ENCODE measurements at regions not wholly inside any gene's neighbourhood (a gene's known extent, or its start where the extent isn't known, plus 50 kb on each side); places are given as distances from the start of the nearest gene placed in this dataset.

DNA sequence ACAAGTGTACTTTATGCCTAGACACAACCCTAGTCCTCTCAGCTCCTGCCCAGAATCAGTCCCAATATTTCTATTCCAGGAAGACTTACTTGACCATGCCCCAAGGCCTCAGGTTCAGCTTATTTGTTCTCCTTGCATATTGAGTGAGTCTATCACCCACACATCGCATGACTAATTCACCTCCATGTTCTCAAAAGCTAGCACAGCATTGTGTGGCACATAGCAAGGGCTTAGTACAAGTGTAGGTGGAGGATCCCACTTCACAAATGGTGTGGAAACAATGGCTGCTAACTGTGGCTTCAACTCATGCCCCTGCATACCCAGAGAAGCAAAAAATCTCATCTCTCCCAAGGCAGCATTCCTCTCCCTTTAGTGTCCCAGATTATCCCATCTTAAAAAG is 602.6 kb upstream of the API5 start:
- DNase-seq, result no peak
- H3K9me3 ChIP-seq, result no peaks in the 10 kb centered on the region
- no peak overlapping the region for H3K4me3 ChIP-seq
- no peak for TF ChIP-seq POLR2A (IDR thresholded peaks at IDR 0.05)
- TF ChIP-seq, protein P1, sequence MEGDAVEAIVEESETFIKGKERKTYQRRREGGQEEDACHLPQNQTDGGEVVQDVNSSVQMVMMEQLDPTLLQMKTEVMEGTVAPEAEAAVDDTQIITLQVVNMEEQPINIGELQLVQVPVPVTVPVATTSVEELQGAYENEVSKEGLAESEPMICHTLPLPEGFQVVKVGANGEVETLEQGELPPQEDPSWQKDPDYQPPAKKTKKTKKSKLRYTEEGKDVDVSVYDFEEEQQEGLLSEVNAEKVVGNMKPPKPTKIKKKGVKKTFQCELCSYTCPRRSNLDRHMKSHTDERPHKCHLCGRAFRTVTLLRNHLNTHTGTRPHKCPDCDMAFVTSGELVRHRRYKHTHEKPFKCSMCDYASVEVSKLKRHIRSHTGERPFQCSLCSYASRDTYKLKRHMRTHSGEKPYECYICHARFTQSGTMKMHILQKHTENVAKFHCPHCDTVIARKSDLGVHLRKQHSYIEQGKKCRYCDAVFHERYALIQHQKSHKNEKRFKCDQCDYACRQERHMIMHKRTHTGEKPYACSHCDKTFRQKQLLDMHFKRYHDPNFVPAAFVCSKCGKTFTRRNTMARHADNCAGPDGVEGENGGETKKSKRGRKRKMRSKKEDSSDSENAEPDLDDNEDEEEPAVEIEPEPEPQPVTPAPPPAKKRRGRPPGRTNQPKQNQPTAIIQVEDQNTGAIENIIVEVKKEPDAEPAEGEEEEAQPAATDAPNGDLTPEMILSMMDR (IDR thresholded peaks at IDR 0.05), result no peak
- no peak for TF ChIP-seq POLR2AphosphoS5 (IDR thresholded peaks at IDR 0.05)
- no peak for TF ChIP-seq EP300 (IDR thresholded peaks at IDR 0.05; ENCODE audit: low read depth)
- no peaks in the 10 kb centered on the region for H3K4me1 ChIP-seq
- 95% methylated on average over 1 of the region's 1 CpG; no CpG with 5 or more reads in 1 of the 2 donors for WGBS, 2 donors (ENCODE audit: low coverage in 1 of 2)
- in situ Hi-C loops (cut with MboI; ENCODE audit: low pct_ligation_motif_present in 1 of 4, low pct_unique_long_range_greater_than_20kb in 1 of 4, low sequenced_read_pairs in 3 of 4) (no loop called here), intact Hi-C loops (cut with DNase I; ENCODE audit: low total_unique reads) (loop anchor here (5.0 kb wide), 1 partner anchor 723 kb away; no protein-coding TSS in a partner anchor)
- H3K27ac ChIP-seq, result no peak overlapping the region
- no peaks in the 10 kb centered on the region for H3K27me3 ChIP-seq
- H3K36me3 ChIP-seq, result no peaks in the 10 kb centered on the region

DNA sequence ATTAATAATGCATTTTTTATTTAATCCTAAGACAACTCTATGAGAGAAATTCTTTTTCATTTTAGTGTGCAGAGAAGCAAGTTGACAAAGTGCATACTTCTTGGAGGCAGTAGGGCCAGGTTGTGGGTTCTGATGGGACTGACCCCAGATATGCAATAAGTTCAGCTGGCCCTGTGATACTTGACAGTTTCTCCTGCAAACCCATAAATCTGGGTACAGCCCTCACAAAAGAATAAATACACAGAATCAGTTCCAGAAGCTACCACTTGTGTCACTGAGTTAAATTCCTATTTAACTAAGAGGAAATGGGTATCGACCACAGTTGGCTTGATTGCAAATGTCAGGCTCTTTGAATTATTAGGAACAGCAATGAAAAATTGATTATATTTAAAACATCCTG is 598.5 kb upstream of the API5 start:
- H3K4me1 ChIP-seq, result no peaks in the 10 kb centered on the region
- DNase-seq, result no peak
- intact Hi-C loops (cut with DNase I; ENCODE audit: low total_unique reads), result no loop called here
- no peaks in the 10 kb centered on the region for H3K9me3 ChIP-seq
- no peaks in the 10 kb centered on the region for H3K27me3 ChIP-seq
- no peak overlapping the region for H3K4me3 ChIP-seq
- H3K36me3 ChIP-seq, result no peaks in the 10 kb centered on the region
- H3K27ac ChIP-seq, result no peak overlapping the region
- no peak for TF ChIP-seq POLR2AphosphoS5 (IDR thresholded peaks at IDR 0.05)
- TF ChIP-seq EP300 (IDR thresholded peaks at IDR 0.05; ENCODE audit: low read depth), result no peak
- TF ChIP-seq POLR2A (IDR thresholded peaks at IDR 0.05), result no peak
- TF ChIP-seq, protein P1 (IDR thresholded peaks at IDR 0.05), result no peak
- WGBS, 2 donors (ENCODE audit: low coverage in 1 of 2), result 43 to 50% methylated on average over 1 of the region's 1 CpG
- in situ Hi-C loops (cut with MboI; ENCODE audit: low pct_ligation_motif_present in 1 of 4, low pct_unique_long_range_greater_than_20kb in 1 of 4, low sequenced_read_pairs in 3 of 4), result no loop called here

DNA sequence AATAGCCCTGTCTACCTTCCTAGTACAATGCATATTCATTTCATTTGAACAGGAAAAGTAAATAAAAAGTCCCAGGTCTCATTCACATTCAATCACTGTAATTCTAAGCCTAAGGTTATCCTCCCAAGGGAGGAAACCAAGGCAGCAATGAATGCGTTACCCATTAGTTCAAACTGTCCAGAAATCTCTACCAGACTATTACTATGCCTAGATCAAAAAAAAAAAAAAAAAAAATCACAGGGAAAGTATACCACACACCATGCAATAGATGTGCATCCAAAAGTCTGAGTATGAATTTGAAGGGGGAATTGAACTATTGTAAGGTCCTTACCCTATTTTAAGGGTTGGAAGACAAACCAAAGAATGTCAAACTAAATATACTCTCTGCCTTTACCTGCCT is 598.0 kb upstream of the API5 start:
- Histone ChIP-seq H3K27me3 (no peaks in the 10 kb centered on the region), H3K4me3 (no peak overlapping the region), H3K9me3 (no peaks in the 10 kb centered on the region), H3K4me1 (no peaks in the 10 kb centered on the region), H3K36me3 (no peaks in the 10 kb centered on the region), H3K27ac (no peak overlapping the region)
- no peak for DNase-seq
- WGBS, 2 donors (ENCODE audit: low coverage in 1 of 2), result 33 to 58% methylated on average over 1 of the region's 1 CpG
- intact Hi-C loops (cut with DNase I; ENCODE audit: low total_unique reads) (no loop called here), in situ Hi-C loops (cut with MboI; ENCODE audit: low pct_ligation_motif_present in 1 of 4, low pct_unique_long_range_greater_than_20kb in 1 of 4, low sequenced_read_pairs in 3 of 4) (no loop called here)
- TF ChIP-seq POLR2AphosphoS5 (IDR thresholded peaks at IDR 0.05), result no peak
- TF ChIP-seq, protein P1 (IDR thresholded peaks at IDR 0.05), result no peak
- no peak for TF ChIP-seq EP300 (IDR thresholded peaks at IDR 0.05; ENCODE audit: low read depth)
- no peak for TF ChIP-seq POLR2A (IDR thresholded peaks at IDR 0.05)

DNA sequence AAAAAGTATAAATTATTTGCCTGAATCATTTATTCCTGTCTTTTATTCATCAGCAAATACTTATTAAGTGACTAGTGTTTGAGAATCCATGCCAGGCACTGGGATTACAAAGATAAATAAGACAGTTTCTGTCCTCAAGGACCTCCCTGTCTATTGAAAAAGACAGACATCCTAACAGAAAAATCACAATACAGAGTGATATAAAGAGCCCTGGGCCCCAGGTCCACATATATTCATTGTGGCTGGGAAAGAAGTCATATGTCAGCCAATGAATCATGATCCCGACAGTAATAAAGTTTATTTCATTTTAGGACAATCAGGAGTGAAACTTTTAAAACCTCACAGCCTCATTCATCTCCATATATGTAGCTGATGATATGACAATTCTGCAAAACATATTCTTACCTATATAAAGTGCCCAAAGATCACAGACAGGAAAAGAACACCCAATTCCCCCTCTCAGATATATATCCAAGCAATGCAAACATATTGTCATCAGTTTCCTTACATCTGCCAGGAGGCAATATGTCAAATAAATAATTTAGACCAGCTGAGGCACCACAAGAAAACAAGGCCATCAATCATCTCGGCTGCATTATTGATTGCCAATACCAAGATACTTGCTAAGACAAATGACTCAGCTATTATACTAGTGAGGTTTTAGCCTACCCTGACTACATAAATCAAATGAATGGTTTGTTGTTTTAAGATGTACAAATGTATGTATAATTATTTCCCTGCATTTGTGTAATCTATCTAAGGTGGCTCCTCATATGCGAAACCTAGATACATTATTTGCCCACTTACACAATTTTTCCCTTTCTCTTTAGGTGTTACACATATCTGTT is 590.9 kb upstream of the API5 start:
- Histone ChIP-seq H3K9me3 (no peaks in the 10 kb centered on the region), H3K27me3 (no peaks in the 10 kb centered on the region), H3K4me1 (no peaks in the 10 kb centered on the region), H3K4me3 (no peak overlapping the region), H3K27ac (no peak overlapping the region), H3K36me3 (no peaks in the 10 kb centered on the region)
- no peak for TF ChIP-seq POLR2A (IDR thresholded peaks at IDR 0.05)
- TF ChIP-seq POLR2AphosphoS5 (IDR thresholded peaks at IDR 0.05), result no peak
- TF ChIP-seq EP300 (IDR thresholded peaks at IDR 0.05; ENCODE audit: low read depth), result no peak
- TF ChIP-seq, protein P1 (IDR thresholded peaks at IDR 0.05), result no peak
- no peak for DNase-seq
- intact Hi-C loops (cut with DNase I; ENCODE audit: low total_unique reads), result no loop called here
- in situ Hi-C loops (cut with MboI; ENCODE audit: low pct_ligation_motif_present in 1 of 4, low pct_unique_long_range_greater_than_20kb in 1 of 4, low sequenced_read_pairs in 3 of 4), result no loop called here
- 53% methylated on average over 2 to 3 of the region's 3 CpGs for WGBS, 2 donors (ENCODE audit: low coverage in 1 of 2)

Measured in transverse colon (tissue), 4 donors.